Dermis blood vessel endothelial cell (primary cell): ENCODE measurements at regions not wholly inside any gene's neighbourhood (a gene's known extent, or its start where the extent isn't known, plus 50 kb on each side); places are given as distances from the start of the nearest gene placed in this dataset.

Experiments
- DNase-seq: peaks from one replicate; pipeline ENCODE4 v3.0.0; 2010

DNA sequence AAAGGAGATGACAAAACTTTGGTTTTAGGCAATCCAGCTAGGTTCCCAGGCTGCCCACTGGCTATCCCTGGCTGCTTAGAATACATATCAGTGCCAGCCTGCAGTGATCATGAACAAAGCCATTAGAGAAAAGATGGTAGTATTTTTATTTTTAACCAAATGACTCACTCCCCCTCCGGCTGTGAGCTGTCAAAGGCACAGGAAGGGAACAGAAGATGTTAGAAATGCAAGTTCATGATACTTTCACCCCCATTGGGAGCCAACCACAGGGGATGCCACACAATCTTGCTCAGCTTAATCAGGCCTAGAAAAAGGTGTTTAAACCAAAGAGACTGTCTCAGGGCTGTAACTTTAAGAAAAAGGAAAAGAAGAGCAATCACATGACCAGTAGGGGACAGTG, 70.3 kb upstream of the ASTN2 start:
- no peak for DNase-seq

- no peak for DNase-seq
These were observed 65.9 kb upstream of the ASTN2 start for GRCh38 chr9:117480729-117481128.

DNA sequence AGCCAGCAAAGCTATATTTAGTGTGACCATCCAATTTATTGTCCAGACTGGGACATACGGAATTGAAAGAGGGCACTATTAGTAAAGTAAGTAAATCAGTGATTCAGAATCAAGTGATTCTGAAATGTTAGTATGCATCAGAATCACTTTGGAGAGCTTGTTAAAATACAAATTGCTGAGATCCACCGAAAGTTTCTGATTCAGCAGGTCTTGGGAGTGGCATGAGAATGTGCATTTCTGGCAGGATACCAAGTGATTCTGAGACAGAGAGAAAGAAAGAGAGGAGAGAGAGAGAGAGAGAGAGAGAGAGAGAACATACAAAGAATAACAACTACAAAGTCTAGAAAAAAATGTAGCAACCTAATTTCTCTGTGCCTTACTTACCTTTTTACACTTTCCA, 65.4 kb upstream of the ASTN2 start:
- no peak for DNase-seq

DNA sequence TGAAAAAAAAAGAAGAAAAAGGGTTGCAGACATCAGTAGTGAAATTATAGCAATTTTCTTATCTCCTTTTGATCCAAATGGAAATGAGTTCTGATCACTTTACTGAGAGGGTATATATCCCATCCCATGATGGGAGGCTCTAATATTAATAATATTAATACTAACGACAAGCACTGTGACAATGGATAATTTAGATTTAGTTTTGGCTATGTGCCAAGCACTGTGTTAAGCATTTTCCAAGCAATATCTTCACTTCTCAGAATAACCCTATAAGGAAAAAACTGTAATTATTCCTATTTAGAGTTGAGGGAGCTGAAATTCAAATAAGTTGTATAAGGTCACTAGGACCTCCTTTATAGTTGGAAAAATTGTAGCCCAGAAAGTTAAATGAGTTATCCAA, 58.4 kb upstream of the ASTN2 start:
- DNase-seq: no peak

DNA sequence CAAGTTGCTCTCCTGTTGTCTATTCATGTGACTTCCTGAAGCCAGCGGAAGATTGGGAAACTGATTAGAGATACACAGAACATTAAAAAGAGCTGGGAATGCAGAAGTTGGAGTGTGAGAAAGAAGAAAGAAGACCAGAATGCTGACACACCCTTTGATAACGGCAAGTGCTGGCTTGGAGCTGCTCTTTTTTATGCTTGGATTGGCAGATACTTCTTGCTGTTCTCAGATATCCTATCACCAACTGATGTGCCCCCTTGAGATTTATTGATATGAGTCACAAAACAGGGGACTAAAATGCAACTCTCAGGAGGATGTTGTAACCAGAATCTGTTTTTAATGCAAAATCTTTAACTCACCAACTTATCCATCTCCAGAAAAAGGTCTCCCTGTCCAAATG, 56.0 kb upstream of the ASTN2 start:
- no peak for DNase-seq

DNA sequence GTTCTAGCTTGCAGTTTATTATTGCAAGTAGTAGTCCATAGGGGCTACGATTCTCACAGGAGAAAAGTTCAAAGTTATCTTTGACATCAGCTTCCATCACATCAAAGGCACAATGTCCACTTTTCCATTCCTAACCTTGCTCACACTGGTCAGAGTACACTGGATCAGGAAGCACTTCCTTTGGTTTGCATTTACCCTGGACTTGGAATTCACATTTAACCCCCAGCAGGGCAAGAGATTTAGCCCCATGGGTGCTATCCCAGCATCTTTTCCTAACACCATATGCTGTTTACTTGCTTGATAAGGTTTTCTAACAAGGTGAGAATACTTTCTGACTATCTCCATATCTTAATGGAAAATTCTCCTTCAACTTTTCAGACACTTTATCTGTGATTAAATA, 55.6 kb upstream of the ASTN2 start:
- no peak for DNase-seq

DNA sequence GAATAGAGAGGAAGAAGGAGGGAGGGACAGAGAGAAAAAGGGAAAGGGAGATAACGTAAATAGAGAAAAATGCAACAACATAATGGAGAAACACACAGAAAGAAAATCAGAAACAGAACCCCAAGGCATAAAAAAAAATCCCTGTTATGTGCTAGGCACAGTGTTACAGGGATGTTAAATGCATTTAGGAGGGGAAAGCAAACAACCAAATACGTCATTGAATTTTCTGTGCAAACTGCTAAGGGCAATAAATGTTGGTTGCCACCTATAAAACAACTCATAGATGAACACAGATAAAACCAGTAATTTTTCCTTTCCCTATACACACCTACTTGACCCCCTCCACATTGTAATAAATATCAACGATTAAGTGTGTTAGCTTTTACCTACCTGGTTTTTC, 51.3 kb upstream of the ASTN2 start:
- no peak for DNase-seq

- DNase-seq: no peak
These were observed 50.8 kb upstream of the ASTN2 start for GRCh38 chr9:117465706-117466105.

GRCh38 chr9:117464941-117465616, 50.2 kb upstream of the ASTN2 start:
- no peak for DNase-seq
